ENCODE measurements at regions not wholly inside any gene's neighbourhood (a gene's known extent, or its start where the extent isn't known, plus 50 kb on each side); places are given as distances from the start of the nearest gene placed in this dataset.
"Not testable (repeated sequence)": the region's sequence is repeated elsewhere in the genome, so short reads cannot be mapped to it uniquely, and the experiment has no call there.

DNA sequence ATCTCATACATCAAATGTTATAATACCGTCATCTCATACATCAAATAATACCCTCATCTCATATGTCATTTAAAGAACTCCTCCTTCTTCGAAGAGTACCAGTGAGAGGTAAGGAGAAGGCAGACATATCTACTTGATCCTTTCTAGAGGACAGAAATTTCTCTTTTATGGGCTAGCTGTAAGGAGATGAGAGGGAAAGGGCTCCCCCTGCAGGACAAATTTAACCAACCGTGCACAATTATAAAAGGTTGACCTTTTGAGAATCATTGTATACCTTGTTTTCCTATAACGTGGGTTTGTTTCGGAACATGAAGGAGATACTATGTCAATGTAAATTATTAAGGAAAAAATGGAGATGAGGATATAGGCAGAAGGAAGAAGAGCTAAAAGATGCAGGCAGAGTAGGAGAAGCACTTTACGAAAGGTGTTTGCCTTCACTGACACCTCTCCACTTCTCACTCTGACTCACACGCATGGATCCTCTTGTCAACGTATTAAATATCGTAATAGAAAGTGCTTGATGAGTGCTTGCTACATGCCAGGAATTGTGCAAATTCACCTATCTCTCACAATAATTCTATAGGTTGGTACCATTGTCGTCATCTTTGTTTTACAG is 465.9 kb upstream of the ERCC4 start:
- no peak for DNase-seq (ENCODE audit: low read depth in 4 of 4, low spot score in 1 of 4)

DNA sequence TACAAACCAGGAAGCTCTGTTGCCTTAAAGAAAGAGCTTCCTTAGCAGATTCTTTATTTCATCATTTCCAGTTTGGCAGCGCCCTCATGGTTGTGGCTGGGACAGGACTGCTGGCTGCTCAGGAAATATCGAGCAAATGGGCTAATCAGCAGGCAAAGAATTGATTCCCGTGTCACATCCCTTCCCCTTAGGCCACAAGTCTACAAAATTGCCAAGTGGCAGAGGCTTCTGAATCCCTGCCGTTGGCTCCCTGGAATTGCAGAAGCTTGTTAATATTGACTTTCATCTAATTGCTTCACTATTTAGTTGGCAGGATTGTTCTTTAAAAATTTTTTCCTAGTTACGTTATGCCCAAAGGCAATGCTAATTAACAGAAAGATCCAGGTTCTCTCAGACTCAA is 456.3 kb upstream of the ERCC4 start:
- no peak for DNase-seq (ENCODE audit: low read depth in 4 of 4, low spot score in 1 of 4)

DNA sequence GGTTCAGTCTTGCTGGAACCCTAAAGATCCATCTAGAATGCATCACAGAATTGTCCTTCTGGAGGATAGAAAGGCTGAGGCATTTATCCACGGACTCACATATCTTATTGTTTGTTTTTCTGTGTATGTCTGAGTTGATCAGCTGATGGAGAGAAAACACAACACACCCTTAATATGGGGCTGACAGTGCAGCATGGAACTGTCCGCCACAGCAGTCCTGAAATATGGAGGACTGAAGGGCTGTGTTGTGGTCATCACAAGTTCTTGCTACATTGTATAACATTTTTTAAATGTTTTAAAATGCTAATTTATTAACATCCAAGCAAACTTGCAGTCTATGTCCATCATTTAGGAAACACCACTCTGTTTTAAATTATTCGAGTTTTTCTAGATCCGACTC is 448.9 kb upstream of the ERCC4 start:
- DNase-seq (ENCODE audit: low read depth in 4 of 4, low spot score in 1 of 4): no peak

DNA sequence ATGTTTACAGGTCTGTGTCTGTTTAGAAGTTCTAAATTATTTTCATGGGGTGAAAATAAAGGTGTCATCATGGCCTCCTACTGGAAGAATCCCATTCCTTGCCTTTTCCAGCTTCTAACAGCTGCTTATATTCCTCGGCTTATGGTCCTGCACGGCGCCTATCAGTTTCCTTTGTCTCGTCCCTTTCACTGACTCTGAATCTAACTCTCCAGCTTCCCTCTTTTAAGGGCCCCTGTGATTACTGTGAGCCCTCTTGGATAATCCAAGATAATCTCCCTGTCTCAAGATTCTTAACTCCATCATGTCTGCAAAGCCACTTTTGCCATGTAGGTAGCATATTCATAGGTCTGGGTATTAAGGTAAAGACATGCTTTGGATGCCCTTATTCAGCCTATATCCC is 441.0 kb upstream of the ERCC4 start:
- no peak for DNase-seq (ENCODE audit: low read depth in 4 of 4, low spot score in 1 of 4)

DNA sequence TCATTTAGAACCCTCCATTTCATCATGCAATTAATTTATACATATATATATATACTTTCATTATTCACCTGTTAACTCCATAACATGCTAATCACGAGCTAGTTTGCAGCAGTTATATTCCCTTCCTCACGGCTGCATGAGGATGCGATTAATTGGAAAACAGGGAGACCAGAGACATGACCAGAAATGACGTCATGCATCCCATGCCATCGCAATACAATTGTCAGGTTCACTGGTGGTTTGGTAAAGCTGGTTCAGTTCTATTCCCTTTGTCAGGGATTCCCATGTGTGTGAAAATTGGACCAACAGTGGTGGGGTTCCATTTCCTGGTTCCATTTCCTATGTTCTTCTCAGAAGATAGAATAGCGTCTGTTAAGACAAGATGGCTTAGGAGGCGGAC is 440.4 kb upstream of the ERCC4 start:
- DNase-seq (ENCODE audit: low read depth in 4 of 4, low spot score in 1 of 4): no peak

DNA sequence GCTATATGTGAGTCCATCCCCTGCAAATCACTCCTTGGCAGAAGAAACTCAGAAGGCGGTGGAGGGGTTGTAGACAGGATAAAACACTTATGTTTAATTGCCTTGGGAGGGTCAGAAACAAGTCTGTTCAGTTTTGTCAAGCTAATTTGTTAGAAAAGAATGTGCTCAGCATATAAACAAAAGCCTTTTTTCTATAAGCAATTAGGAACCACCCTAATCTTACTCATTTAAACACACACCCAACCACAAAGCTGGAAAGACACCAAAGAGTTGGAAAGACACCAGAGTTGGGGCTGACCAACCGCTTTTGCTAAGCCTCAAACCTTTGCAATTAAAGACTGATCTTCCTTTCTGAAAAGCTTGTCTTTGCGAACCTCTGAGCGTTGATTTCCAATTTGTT is 439.2 kb upstream of the ERCC4 start:
- DNase-seq (ENCODE audit: low read depth in 4 of 4, low spot score in 1 of 4): no peak

DNA sequence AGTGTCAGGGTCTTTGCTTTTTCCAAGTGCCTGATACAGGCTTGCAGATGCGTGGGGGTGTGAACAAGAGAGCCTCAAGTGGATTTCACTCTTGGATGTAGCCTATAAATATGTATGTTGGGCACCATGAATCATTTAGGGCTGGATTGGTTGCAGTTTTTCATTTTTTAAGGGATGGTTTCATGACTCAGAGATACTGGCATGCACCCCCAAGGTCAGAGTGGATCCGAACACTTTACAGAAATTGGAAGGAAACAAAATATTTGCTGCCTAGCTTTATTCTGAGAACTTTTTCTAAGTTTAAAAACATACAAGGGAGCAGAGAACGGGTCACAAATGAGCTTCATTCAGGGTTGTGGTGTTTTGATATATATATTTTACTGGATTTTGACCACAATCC is 436.8 kb upstream of the ERCC4 start:
- DNase-seq (ENCODE audit: low read depth in 4 of 4, low spot score in 1 of 4): no peak

DNA sequence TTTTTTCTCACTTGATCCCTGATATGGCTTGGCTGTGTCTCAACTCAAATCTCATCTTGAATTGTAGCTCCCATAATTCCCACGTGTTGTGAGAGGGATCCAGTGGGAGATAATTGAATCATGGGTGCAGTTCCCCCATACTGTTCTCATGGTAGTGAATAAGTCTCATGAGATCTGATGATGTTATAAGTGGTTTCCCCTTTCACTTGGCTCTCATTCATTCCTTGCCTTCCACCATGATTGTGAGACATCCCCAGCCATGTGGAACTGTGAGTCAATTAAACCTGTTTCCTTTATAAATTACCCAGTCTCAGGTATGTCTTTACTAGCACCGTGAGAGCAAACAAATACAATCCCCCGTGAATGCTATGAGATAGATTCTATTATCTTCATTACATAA is 430.5 kb upstream of the ERCC4 start:
- not testable (repeated sequence) for DNase-seq (ENCODE audit: low read depth in 4 of 4, low spot score in 1 of 4)

DNA sequence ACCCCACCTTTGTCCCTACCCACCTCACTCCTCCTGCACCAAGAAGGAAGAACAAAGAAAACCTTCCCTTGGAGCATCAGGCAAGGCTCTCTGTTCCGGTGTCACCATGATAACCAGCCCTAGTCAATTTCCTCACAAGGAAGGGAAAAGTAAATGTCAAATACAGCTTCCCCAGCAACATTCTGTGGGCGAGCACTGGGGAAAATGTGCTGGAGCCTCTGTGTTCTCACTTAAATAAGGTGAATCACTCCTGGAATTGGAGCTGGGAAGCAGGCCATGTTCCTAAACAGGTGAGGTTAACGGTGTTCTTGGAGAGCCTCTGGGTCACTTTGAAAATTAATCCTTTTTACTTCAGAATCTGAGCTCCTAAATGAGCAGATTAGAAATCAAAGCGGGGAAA is 427.9 kb upstream of the ERCC4 start:
- no peak for DNase-seq (ENCODE audit: low read depth in 4 of 4, low spot score in 1 of 4)

DNA sequence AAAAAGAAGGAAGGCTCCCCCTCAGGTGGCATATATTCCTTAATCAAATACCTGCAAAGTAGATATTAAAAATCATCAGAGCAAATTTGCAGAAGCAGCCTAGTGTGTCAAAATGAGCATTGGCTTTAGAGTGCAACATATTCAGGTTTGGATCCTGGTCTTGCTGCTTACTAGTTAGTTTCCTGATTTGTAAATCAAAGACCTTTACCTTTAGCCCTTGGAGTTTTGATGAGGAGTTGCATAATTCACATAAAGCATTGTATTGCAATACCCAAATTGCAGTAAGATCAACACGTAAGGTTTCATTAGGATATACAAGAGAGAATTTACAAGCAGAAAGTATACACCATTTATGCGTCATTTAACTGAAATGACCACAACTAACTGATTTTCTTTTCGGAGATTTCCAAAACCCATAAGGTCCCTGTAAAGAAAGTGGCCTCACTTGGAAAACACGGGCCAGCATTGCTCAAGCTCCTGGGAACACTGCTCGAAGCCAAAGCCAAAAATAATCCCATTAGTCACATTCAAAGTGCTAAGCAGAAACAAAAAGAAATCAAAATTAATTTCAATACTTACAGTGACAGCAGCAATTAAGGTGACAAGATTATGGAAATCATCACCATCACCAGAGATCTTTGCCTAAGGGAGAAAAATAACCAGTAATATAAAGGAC is 415.9 kb upstream of the ERCC4 start:
- no peak for DNase-seq (ENCODE audit: low read depth in 4 of 4, low spot score in 1 of 4)

DNA sequence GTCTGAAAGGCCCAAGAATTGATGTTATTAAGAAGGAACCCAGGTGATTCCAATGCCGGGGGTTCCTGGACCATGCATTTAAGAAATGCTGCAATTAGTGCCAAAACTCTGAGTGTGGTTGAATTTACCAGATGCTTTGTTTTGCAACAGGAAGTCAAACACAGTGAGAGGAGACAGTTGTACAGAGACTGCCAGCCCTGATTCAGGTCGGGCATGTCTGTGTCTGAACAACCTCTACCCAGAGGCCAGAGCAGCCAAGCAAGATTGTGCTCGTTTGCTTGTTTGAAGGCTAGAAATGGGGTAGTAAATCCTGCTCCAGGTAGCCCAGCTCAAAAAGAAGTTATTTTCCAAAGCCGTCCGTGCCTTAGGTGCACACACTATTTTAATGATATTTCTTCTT is 412.4 kb upstream of the ERCC4 start:
- no peak for DNase-seq (ENCODE audit: low read depth in 4 of 4, low spot score in 1 of 4)

DNA sequence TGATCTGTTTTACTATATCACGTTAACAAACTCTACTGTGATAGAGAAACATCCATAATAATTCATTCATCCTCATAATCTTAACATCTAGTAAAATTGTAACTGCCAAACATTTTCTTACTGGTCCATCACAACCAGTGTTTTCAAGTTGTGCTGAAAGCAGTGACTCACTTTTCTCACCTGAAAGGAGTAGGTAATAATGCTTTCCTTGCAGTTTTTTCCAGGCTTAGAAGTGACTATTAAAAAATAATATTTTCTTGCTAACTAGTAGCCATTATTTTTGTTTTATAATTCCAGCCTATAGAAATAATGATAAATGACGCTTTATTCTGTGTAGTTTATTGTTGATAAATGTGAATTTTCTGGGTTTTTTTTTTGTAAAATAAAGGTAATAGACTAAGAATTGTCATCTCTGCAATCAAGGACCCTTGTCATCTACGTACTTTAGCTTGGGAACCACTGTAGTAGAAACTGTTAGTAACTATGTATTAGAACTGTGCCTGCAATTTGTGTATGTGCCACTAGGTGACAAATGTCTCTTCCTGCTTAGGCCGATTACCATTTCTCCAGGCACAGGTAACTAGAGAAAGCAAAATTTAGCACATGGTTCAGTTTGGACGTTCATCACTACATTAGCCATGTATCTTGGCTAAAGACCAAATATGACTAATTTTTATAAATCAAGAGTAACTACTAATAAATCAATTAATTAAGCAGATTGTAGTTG is 409.4 kb upstream of the ERCC4 start:
- no peak for DNase-seq (ENCODE audit: low read depth in 4 of 4, low spot score in 1 of 4)

DNA sequence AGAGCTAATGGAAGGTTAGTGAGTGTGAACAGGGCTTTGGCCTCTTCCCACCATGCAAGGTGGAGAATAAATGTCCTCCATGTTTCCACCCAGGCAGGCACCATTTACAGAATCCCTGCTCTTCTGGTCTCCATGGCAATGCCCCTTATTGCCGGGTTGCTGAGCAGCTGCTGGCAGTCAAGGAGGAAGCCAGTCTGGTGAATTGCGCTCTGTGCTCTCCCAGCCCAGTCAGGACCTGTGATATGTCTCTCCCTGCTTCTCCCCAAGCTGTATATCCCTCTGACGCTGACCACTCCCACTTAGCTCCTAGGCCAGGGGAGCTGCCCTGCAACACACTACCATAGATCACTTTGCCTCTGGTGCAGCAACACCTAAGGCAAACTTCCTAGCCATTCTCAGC is 402.1 kb upstream of the ERCC4 start:
- no peak for DNase-seq (ENCODE audit: low read depth in 4 of 4, low spot score in 1 of 4)

DNA sequence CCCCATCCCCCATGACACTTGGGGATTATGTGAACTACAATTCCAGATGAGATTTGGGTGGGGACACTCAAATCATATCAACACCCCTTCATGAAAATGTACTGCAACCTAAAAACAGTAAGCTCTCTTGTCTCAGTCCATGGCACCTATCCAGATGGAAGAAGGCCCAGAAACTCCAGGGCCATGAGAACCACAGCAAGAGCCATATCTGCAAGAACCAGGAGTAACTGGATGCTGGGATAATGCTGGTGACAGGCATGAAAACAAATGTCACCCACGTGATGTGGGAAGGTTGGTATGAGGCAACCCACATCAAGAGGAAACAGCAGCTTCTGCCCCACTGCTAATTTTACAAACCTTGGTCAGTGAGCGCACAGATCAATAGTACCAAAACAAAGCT is 400.1 kb upstream of the ERCC4 start:
- DNase-seq (ENCODE audit: low read depth in 4 of 4, low spot score in 1 of 4): no peak

DNA sequence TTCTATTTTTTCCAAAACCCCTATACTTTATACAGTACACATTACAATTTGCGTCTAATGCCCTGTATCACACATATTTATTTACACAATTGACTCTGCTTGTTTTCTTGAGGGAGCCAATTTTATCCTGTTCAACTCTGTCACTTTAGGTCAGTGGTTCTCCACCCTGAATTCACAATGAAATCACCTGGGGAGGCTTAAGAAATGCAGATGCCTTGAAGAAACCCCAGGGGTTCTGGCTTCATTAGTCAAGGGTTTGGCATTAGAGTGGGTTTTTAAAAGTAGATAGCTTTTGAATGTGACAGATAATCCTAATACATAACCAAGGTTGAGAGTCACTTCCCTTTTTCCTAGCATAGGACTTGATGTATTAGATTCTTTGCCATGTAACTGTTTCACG is 398.6 kb upstream of the ERCC4 start:
- DNase-seq (ENCODE audit: low read depth in 4 of 4, low spot score in 1 of 4): no peak

DNA sequence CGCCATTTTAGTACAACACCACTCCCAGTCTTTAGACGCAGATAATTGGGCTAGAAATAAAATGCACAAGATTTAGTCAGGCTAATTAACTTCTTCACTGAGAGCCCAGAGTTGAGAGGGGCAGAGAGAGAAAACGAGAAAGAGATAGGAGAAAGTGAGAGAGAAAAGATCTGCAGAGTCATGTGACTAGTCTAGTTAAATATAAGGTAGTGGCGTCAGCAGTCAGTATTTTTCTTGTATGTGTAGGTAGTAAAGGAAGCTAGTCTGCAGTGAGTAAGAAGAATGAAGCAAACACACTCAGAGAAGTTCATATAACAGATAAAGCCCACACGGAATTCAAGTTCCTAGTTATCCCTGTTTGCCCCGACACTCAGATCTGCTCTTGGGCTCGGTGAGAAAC is 392.6 kb upstream of the ERCC4 start:
- DNase-seq (ENCODE audit: low read depth in 4 of 4, low spot score in 1 of 4): no peak

DNA sequence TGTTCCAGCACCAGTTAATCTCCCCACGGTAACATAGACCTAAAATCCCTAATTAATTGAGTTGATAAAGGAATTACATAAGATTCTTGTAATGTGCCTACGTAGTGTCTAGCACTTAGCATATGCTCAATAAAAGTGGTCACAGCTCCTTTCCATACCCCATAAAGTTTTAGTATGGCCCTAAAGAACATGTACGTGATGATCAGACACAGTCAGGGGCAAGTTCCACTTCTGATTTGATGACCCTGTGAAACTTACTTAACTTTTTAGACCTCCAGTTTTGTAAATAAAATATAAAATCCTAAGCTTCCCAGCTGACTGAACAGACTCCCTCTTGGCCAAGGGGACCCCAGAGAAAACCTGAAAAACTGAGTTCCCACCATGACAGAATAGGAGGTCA is 391.3 kb upstream of the ERCC4 start:
- no peak for DNase-seq (ENCODE audit: low read depth in 4 of 4, low spot score in 1 of 4)

DNA sequence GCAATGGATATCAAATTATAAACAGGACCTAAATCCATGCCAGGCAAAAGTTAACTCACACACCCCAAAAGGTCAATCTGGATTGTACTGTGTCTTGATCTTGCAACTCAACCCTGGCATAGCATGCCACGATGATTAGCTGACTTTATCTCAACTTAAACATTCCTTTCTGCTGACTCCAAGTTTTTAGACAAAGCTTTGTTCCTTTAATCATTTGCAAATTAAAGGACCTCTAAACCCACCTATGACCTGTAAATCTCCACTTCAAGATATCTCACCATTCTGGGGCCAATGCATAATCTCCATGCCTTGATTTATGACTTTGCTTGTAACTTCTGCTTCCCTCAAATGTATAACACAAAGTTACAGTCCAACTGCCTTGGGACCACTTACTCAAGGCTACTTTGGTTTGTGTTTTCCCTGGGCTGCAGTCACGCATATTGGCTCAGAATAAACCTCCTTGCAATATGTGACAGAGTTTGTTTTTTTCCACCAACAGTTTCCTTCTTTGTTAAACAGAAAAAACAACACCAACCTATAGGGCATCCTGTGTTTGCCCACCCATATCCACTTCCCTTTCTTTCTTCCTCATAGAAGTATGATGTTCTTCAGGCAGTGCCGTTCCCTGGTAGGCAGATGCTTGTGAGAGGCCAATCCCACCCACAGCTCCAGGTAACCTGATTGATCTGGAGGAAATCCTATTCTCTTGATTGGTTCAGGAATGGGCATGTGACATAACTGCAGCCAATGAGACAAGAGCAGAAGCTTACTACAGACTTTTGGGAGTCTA is 390.6 kb upstream of the ERCC4 start:
- DNase-seq (ENCODE audit: low read depth in 4 of 4, low spot score in 1 of 4): no peak

DNA sequence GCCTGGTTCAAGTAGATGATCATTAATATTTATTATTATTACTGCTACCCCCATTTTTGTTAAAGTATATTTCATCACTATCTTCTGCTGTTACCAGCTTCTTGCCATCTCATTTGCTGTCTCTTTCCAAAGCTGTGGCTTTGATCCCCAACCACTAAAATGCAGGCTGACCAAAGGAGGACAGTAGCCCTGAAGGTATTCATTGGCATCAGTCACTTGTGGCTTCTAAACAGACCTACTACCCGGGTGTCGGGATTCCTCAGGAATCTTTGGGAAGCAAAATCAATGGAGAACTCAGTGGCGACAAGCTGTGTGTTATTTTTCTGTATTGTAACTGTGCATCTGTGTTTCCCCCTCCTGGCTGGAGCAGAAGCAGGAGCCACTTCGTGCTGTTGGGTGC is 379.2 kb upstream of the ERCC4 start:
- DNase-seq (ENCODE audit: low read depth in 4 of 4, low spot score in 1 of 4): no peak

DNA sequence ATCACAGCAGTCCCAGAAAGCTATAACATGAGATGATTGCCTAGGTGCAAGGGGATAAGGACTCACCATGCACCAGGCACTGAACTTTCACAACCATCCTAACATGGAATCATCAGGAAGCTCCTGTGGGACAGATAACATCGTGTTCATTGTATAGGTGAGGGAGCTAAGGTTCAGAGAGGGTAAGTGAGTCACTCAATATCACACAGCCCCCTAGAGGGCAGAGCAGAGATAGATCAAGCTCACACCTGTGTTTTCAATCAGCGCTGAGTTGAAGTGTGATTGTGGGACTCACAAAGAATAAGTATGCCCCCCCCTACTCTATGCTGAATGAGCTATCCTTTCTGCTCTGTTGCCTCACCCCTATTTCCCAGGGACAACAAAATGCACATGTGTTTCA is 377.7 kb upstream of the ERCC4 start:
- DNase-seq (ENCODE audit: low read depth in 4 of 4, low spot score in 1 of 4): no peak

DNA sequence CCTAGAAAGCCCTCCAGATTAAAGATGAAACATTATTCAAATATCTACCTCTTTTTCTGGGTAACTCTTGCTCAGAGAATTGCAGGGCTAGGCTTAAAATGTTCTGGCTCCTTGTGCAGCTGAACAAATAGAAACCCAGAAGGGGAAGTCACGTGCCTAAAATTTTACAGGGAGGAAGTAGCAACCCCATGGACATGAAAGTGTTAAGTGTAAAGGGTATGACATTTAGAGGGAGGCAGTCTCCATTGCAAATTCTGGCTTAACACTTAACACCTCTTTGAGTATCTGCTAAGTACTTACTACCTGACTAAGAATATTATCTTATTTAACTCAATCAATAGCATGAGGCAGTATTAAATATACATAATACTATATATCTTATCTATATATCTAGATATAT is 376.1 kb upstream of the ERCC4 start:
- no peak for DNase-seq (ENCODE audit: low read depth in 4 of 4, low spot score in 1 of 4)

DNA sequence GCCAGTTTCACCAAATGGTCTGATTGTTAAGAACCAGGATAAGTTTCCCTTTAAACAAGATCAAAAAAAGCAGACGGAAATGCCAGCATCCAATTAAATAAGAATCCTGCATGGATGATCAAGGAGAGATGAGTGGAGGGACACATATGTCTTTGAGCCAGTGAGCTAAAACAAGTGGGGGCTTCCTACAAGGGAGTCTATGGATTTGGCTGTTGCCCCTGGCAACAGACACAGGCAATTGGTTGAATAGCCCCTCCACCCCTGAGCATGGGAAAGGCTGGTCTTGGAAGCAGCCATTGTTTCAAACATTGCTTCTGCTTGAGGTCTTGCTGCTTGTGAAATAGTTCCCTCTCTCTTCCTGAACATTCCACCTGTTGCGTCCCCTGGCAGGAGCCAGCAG is 374.7 kb upstream of the ERCC4 start:
- DNase-seq (ENCODE audit: low read depth in 4 of 4, low spot score in 1 of 4): no peak
